ENCODE measurements at regions not wholly inside any gene's neighbourhood (a gene's known extent, or its start where the extent isn't known, plus 50 kb on each side); places are given as distances from the start of the nearest gene placed in this dataset.

GRCh38 chr2:52904355-52904891 is 863.2 kb upstream of the CHAC2 start:
- TF ChIP-seq CTCF (IDR thresholded peaks at IDR 0.05; ENCODE audit: insufficient read depth, low read length, poor library complexity, severe bottlenecking), result no peak
- no peak for TF ChIP-seq EZH2phosphoT487 (conservative IDR thresholded peaks at IDR 0.05; ENCODE audit: low read length)

Measured in SU-DHL-6 (cell line).